Neural cell (in vitro differentiated cells): ENCODE measurements at regions not wholly inside any gene's neighbourhood (a gene's known extent, or its start where the extent isn't known, plus 50 kb on each side); places are given as distances from the start of the nearest gene placed in this dataset.

Source experiments
- H2AFZ ChIP-seq: fragments of 200-600, 300-800 bp; sonication (generic), shearing (Covaris generic); 2 replicates; pipeline ENCODE4 v1.6.0; 2014; ENCODE audit warnings: low read depth, mild to moderate bottlenecking, antibody characterized with exemption, low read length, moderate library complexity
- H3F3A ChIP-seq: fragments of 200-600 bp; shearing (Covaris generic); 2 replicates; pipeline ENCODE4 v1.6.1; 2016; ENCODE audit warnings: mild to moderate bottlenecking, moderate library complexity, mixed read lengths, antibody characterized with exemption, low read length; ENCODE audit not compliant: insufficient read depth, poor library complexity, severe bottlenecking
- H3K27ac ChIP-seq: fragments of 200-600, 300-800 bp; sonication (generic), shearing (Covaris generic); 2 replicates; pipeline ENCODE4 v1.5.1; 2014; ENCODE audit warnings: mild to moderate bottlenecking, low read length, moderate library complexity
- H3K27me3 ChIP-seq: fragments of 300-800, 200-600 bp; sonication (generic), shearing (Covaris generic); 2 replicates; pipeline ENCODE4 v1.6.0; 2014; ENCODE audit warnings: mild to moderate bottlenecking, low read depth, low read length, moderate library complexity; ENCODE audit not compliant: insufficient read depth
- H3K36me3 ChIP-seq: fragments of 300-800, 200-600 bp; sonication (generic), shearing (Covaris generic); 2 replicates; pipeline ENCODE4 v1.5.1; 2014; ENCODE audit warnings: mild to moderate bottlenecking, antibody characterized with exemption, low read length, moderate library complexity; ENCODE audit not compliant: insufficient read depth
- H3K4me2 ChIP-seq: fragments of 300-800, 200-600 bp; sonication (generic), shearing (Covaris generic); 2 replicates; pipeline ENCODE4 v1.6.0; 2014; ENCODE audit warnings: mild to moderate bottlenecking, low read length
- H3K4me3 ChIP-seq: fragments of 300-800, 200-600 bp; sonication (generic), shearing (Covaris generic); 2 replicates; pipeline ENCODE4 v1.5.1; 2014; ENCODE audit warnings: mild to moderate bottlenecking, low read length, moderate library complexity
- H3K79me2 ChIP-seq: fragments of 200-600 bp; shearing (Covaris generic); replicated peaks from 2 replicates; pipeline ENCODE4 v1.6.0; 2014; ENCODE audit warnings: mild to moderate bottlenecking, low read length, moderate library complexity; ENCODE audit not compliant: insufficient read depth
- H3K9ac ChIP-seq: fragments of 300-800, 200-600 bp; sonication (generic), shearing (Covaris generic); 2 replicates; pipeline ENCODE4 v1.6.1; 2016; ENCODE audit warnings: mild to moderate bottlenecking, low read length, mixed read lengths
- H3K9me2 ChIP-seq: fragments of 200-600 bp; shearing (Covaris generic); 2 replicates; pipeline ENCODE4 v1.6.1; 2016; ENCODE audit warnings: mild to moderate bottlenecking, low read length, mixed read lengths; ENCODE audit not compliant: insufficient read depth
- H3K9me3 ChIP-seq: fragments of 200-600, 300-800 bp; sonication (generic), shearing (Covaris generic); 2 replicates; pipeline ENCODE4 v1.6.1; 2016; ENCODE audit warnings: mild to moderate bottlenecking, mixed run types, low read length, moderate library complexity, mixed read lengths
- H4K20me1 ChIP-seq: fragments of 200-600 bp; shearing (Covaris generic); 2 replicates; pipeline ENCODE4 v1.6.1; 2016; ENCODE audit warnings: mild to moderate bottlenecking, mixed run types; ENCODE audit not compliant: insufficient read depth
- EP300 ChIP-seq: fragments of 450-650 bp; conservative IDR thresholded peaks from 2 replicates; pipeline ENCODE4 v1.6.1; 2014; ENCODE audit warnings: antibody characterized with exemption, mild to moderate bottlenecking, moderate library complexity; ENCODE audit not compliant: poor library complexity, severe bottlenecking
- EZH2 ChIP-seq: fragments of 200-600, 300-800 bp; shearing (Covaris generic), sonication (generic); IDR thresholded peaks from 2 replicates; pipeline ENCODE4 v1.6.1; 2014; ENCODE audit warnings: antibody characterized with exemption, low read length, borderline replicate concordance, mild to moderate bottlenecking; ENCODE audit not compliant: insufficient read depth, poor library complexity, severe bottlenecking
- MXI1 ChIP-seq: fragments of 450-650 bp; conservative IDR thresholded peaks from 2 replicates; pipeline ENCODE4 v1.6.1; 2014; ENCODE audit warnings: antibody characterized with exemption, mild to moderate bottlenecking; ENCODE audit not compliant: poor library complexity, severe bottlenecking
- POLR2AphosphoS5 ChIP-seq: IDR thresholded peaks from 2 replicates; pipeline ENCODE4 v1.6.1; 2012
- RAD21 ChIP-seq: fragments of 450-650 bp; conservative IDR thresholded peaks from 2 replicates; pipeline ENCODE4 v1.6.1; 2014; ENCODE audit warnings: antibody characterized with exemption, mild to moderate bottlenecking, moderate library complexity
- REST ChIP-seq: IDR thresholded peaks from 2 replicates; pipeline ENCODE4 v1.6.1; 2012; ENCODE audit warnings: borderline replicate concordance
- SMC3 ChIP-seq: fragments of 450-650 bp; conservative IDR thresholded peaks from 2 replicates; pipeline ENCODE4 v1.6.1; 2014; ENCODE audit warnings: antibody characterized with exemption, mild to moderate bottlenecking, moderate library complexity; ENCODE audit not compliant: poor library complexity
- TAF1 ChIP-seq: IDR thresholded peaks from 2 replicates; pipeline ENCODE4 v1.6.1; 2012; ENCODE audit warnings: low read depth
- TF ChIP-seq, protein P1 (sequence below): fragments of 450-650 bp; IDR thresholded peaks from 2 replicates; pipeline ENCODE4 v1.5.1; 2014; ENCODE audit warnings: antibody characterized with exemption, mild to moderate bottlenecking, moderate library complexity; ENCODE audit not compliant: poor library complexity, severe bottlenecking

GRCh38 chr10:94069884-94070283, 76.2 kb downstream of the PLCE1 start:
- H3K36me3 ChIP-seq, result no peaks in the 10 kb centered on the region
- H3K27ac ChIP-seq, result no peak overlapping the region
- H3K4me3 ChIP-seq, result no peak overlapping the region
- no peaks in the 10 kb centered on the region for H3K9me3 ChIP-seq
- TF ChIP-seq REST (no peak), EP300 (no peak), TAF1 (no peak), POLR2AphosphoS5 (no peak), EZH2 (no peak), MXI1 (no peak), RAD21 (no peak), SMC3 (no peak)
- TF ChIP-seq, protein P1, sequence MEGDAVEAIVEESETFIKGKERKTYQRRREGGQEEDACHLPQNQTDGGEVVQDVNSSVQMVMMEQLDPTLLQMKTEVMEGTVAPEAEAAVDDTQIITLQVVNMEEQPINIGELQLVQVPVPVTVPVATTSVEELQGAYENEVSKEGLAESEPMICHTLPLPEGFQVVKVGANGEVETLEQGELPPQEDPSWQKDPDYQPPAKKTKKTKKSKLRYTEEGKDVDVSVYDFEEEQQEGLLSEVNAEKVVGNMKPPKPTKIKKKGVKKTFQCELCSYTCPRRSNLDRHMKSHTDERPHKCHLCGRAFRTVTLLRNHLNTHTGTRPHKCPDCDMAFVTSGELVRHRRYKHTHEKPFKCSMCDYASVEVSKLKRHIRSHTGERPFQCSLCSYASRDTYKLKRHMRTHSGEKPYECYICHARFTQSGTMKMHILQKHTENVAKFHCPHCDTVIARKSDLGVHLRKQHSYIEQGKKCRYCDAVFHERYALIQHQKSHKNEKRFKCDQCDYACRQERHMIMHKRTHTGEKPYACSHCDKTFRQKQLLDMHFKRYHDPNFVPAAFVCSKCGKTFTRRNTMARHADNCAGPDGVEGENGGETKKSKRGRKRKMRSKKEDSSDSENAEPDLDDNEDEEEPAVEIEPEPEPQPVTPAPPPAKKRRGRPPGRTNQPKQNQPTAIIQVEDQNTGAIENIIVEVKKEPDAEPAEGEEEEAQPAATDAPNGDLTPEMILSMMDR, result no peak
- H3K79me2 ChIP-seq, result no peaks in the 10 kb centered on the region
- H3K9ac ChIP-seq, result no peak overlapping the region
- no peaks in the 10 kb centered on the region for H3K27me3 ChIP-seq
- H3F3A ChIP-seq, result no peaks in the 10 kb centered on the region
- H2AFZ ChIP-seq, result no peak overlapping the region
- no peaks in the 10 kb centered on the region for H4K20me1 ChIP-seq
- H3K9me2 ChIP-seq, result no peaks in the 10 kb centered on the region
- no peak overlapping the region for H3K4me2 ChIP-seq

DNA sequence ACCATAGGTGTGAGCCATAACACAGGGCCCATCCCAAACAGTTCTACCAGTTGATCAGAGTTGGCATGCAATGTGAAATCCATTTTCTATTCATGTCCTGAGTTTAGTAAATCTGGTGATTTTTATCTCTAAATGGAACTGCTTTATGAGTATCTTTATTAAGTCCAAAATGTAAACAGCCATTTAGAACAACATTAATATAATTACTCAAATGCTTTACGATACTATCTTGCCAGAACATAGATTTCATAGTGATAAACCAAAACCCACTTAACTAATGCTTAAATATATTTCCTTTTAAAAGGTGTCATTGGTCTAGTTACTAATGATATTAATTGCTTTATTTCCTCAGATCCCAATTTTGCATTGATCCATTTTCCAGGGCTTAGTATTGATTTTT, 80.7 kb downstream of the PLCE1 start:
- H3K27me3 ChIP-seq, result no peaks in the 10 kb centered on the region
- H3K4me2 ChIP-seq, result no peak overlapping the region
- H3K4me3 ChIP-seq, result no peak overlapping the region
- H3K79me2 ChIP-seq, result no peaks in the 10 kb centered on the region
- H4K20me1 ChIP-seq, result no peaks in the 10 kb centered on the region
- H3K9me2 ChIP-seq, result no peaks in the 10 kb centered on the region
- no peaks in the 10 kb centered on the region for H3K36me3 ChIP-seq
- no peak overlapping the region for H3K27ac ChIP-seq
- no peak overlapping the region for H3K9ac ChIP-seq
- H3F3A ChIP-seq, result no peaks in the 10 kb centered on the region
- H3K9me3 ChIP-seq, result no peaks in the 10 kb centered on the region
- TF ChIP-seq, protein P1, result no peak
- TF ChIP-seq REST, result no peak
- no peak for TF ChIP-seq EZH2
- no peak for TF ChIP-seq SMC3
- no peak for TF ChIP-seq MXI1
- no peak for TF ChIP-seq TAF1
- TF ChIP-seq POLR2AphosphoS5, result no peak
- no peak for TF ChIP-seq RAD21
- no peak for TF ChIP-seq EP300
- no peak overlapping the region for H2AFZ ChIP-seq
